ENCODE measurements at regions not wholly inside any gene's neighbourhood (a gene's known extent, or its start where the extent isn't known, plus 50 kb on each side); places are given as distances from the start of the nearest gene placed in this dataset.
"Not testable (repeated sequence)": the region's sequence is repeated elsewhere in the genome, so short reads cannot be mapped to it uniquely, and the experiment has no call there.

GRCh38 chr3:159047361-159047760 lies 245.5 kb downstream of the MFSD1 start:
- no peak overlapping the region for H3K27ac Mint-ChIP-seq
- no peak overlapping the region for H3K4me3 Mint-ChIP-seq
- H3K27me3 Mint-ChIP-seq, result no peaks in the 10 kb centered on the region
- no peaks in the 10 kb centered on the region for H3K4me1 Mint-ChIP-seq (ENCODE audit: low read depth)
- H3K9me3 Mint-ChIP-seq, result peaks cover 7% of the 10 kb centered on the region
- H3K36me3 Mint-ChIP-seq (ENCODE audit: low read depth), result no peaks in the 10 kb centered on the region

- not testable (repeated sequence) for H3K36me3 Mint-ChIP-seq (ENCODE audit: low read depth); H3K9me3 Mint-ChIP-seq; H3K4me1 Mint-ChIP-seq (ENCODE audit: low read depth); H3K27ac Mint-ChIP-seq; H3K4me3 Mint-ChIP-seq; H3K27me3 Mint-ChIP-seq
Observed at GRCh38 chr3:159052494-159052893, 250.6 kb downstream of the MFSD1 start.

GRCh38 chr3:159057621-159058020 lies 255.8 kb downstream of the MFSD1 start:
- H3K36me3 Mint-ChIP-seq (ENCODE audit: low read depth), result no peaks in the 10 kb centered on the region
- H3K27me3 Mint-ChIP-seq, result no peaks in the 10 kb centered on the region
- no peak overlapping the region for H3K4me3 Mint-ChIP-seq
- no peaks in the 10 kb centered on the region for H3K4me1 Mint-ChIP-seq (ENCODE audit: low read depth)
- peaks cover 7% of the 10 kb centered on the region for H3K9me3 Mint-ChIP-seq
- no peak overlapping the region for H3K27ac Mint-ChIP-seq

GRCh38 chr3:159058859-159059258 lies 257.0 kb downstream of the MFSD1 start:
- Mint-ChIP-seq H3K36me3 (ENCODE audit: low read depth) (no peaks in the 10 kb centered on the region), H3K27me3 (no peaks in the 10 kb centered on the region), H3K9me3 (peaks cover 7% of the 10 kb centered on the region), H3K4me3 (no peak overlapping the region), H3K27ac (no peak overlapping the region), H3K4me1 (ENCODE audit: low read depth) (no peaks in the 10 kb centered on the region)

GRCh38 chr3:159059395-159059794 lies 257.5 kb downstream of the MFSD1 start:
- Mint-ChIP-seq H3K36me3 (ENCODE audit: low read depth) (no peaks in the 10 kb centered on the region), H3K27ac (no peak overlapping the region), H3K27me3 (no peaks in the 10 kb centered on the region), H3K4me1 (ENCODE audit: low read depth) (no peaks in the 10 kb centered on the region), H3K4me3 (no peak overlapping the region), H3K9me3 (peaks cover 7% of the 10 kb centered on the region)

- no peaks in the 10 kb centered on the region for H3K4me1 Mint-ChIP-seq (ENCODE audit: low read depth)
- no peak overlapping the region for H3K27ac Mint-ChIP-seq
- no peak overlapping the region for H3K4me3 Mint-ChIP-seq
- H3K9me3 Mint-ChIP-seq, result peaks cover 7% of the 10 kb centered on the region
- no peaks in the 10 kb centered on the region for H3K36me3 Mint-ChIP-seq (ENCODE audit: low read depth)
- no peaks in the 10 kb centered on the region for H3K27me3 Mint-ChIP-seq
Observed at GRCh38 chr3:159062734-159063410, 261.0 kb downstream of the MFSD1 start.

GRCh38 chr3:159069091-159069490 lies 267.2 kb downstream of the MFSD1 start, which contains the start of gene IQCJ:
Gene IQCJ (plus strand): TSS chr3:159069319.
- Mint-ChIP-seq H3K36me3 (ENCODE audit: low read depth) (no peaks in the 10 kb centered on the region), H3K9me3 (no peaks in the 10 kb centered on the region), H3K4me1 (ENCODE audit: low read depth) (no peaks in the 10 kb centered on the region), H3K27ac (no peak within 1 kb of the TSS), H3K4me3 (no peak within 1 kb of the TSS), H3K27me3 (peaks cover 6% of the 10 kb centered on the region)

- no peaks in the 10 kb centered on the region for H3K4me1 Mint-ChIP-seq (ENCODE audit: low read depth)
- H3K27ac Mint-ChIP-seq, result no peak overlapping the region
- H3K9me3 Mint-ChIP-seq, result no peaks in the 10 kb centered on the region
- no peak overlapping the region for H3K4me3 Mint-ChIP-seq
- H3K36me3 Mint-ChIP-seq (ENCODE audit: low read depth), result no peaks in the 10 kb centered on the region
- H3K27me3 Mint-ChIP-seq, result peaks cover 6% of the 10 kb centered on the region
Observed at GRCh38 chr3:159069866-159070425, 268.1 kb downstream of the MFSD1 start.

- no peaks in the 10 kb centered on the region for H3K27me3 Mint-ChIP-seq
- no peaks in the 10 kb centered on the region for H3K9me3 Mint-ChIP-seq
- H3K36me3 Mint-ChIP-seq (ENCODE audit: low read depth), result no peaks in the 10 kb centered on the region
- H3K27ac Mint-ChIP-seq, result no peak overlapping the region
- no peaks in the 10 kb centered on the region for H3K4me1 Mint-ChIP-seq (ENCODE audit: low read depth)
- no peak overlapping the region for H3K4me3 Mint-ChIP-seq
Observed at GRCh38 chr3:159074756-159075701, 273.2 kb downstream of the MFSD1 start.

GRCh38 chr3:159077860-159078259 lies 276.0 kb downstream of the MFSD1 start:
- H3K36me3 Mint-ChIP-seq (ENCODE audit: low read depth), result no peaks in the 10 kb centered on the region
- no peaks in the 10 kb centered on the region for H3K9me3 Mint-ChIP-seq
- no peaks in the 10 kb centered on the region for H3K27me3 Mint-ChIP-seq
- H3K4me3 Mint-ChIP-seq, result no peak overlapping the region
- no peak overlapping the region for H3K27ac Mint-ChIP-seq
- H3K4me1 Mint-ChIP-seq (ENCODE audit: low read depth), result no peaks in the 10 kb centered on the region

- Mint-ChIP-seq H3K9me3 (no peaks in the 10 kb centered on the region), H3K4me3 (no peak overlapping the region), H3K36me3 (ENCODE audit: low read depth) (no peaks in the 10 kb centered on the region), H3K27me3 (no peaks in the 10 kb centered on the region), H3K27ac (no peak overlapping the region), H3K4me1 (ENCODE audit: low read depth) (no peaks in the 10 kb centered on the region)
Observed at GRCh38 chr3:159080256-159080655, 278.4 kb downstream of the MFSD1 start.

- H3K9me3 Mint-ChIP-seq, result no peaks in the 10 kb centered on the region
- no peaks in the 10 kb centered on the region for H3K36me3 Mint-ChIP-seq (ENCODE audit: low read depth)
Observed at GRCh38 chr3:159080821-159081220, 279.0 kb downstream of the MFSD1 start.

GRCh38 chr3:159082519-159082918 lies 280.7 kb downstream of the MFSD1 start:
- Mint-ChIP-seq H3K36me3 (ENCODE audit: low read depth) (no peaks in the 10 kb centered on the region), H3K9me3 (no peaks in the 10 kb centered on the region), H3K4me1 (ENCODE audit: low read depth) (no peaks in the 10 kb centered on the region), H3K4me3 (no peak overlapping the region), H3K27me3 (no peaks in the 10 kb centered on the region), H3K27ac (no peak overlapping the region)

More at GRCh38 chr3:159080821-159081220, 279.0 kb downstream of the MFSD1 start:
- Mint-ChIP-seq H3K27me3 (no peaks in the 10 kb centered on the region), H3K27ac (no peak overlapping the region), H3K4me1 (ENCODE audit: low read depth) (no peaks in the 10 kb centered on the region), H3K4me3 (no peak overlapping the region)

- no peaks in the 10 kb centered on the region for H3K27me3 Mint-ChIP-seq
Observed at GRCh38 chr3:159091936-159092335, 290.1 kb downstream of the MFSD1 start.

GRCh38 chr3:159102001-159102400 lies 300.1 kb downstream of the MFSD1 start:
- Mint-ChIP-seq H3K9me3 (peaks cover 4% of the 10 kb centered on the region), H3K4me3 (no peak overlapping the region), H3K4me1 (ENCODE audit: low read depth) (no peaks in the 10 kb centered on the region), H3K27ac (no peak overlapping the region), H3K27me3 (no peaks in the 10 kb centered on the region), H3K36me3 (ENCODE audit: low read depth) (no peaks in the 10 kb centered on the region)

More at GRCh38 chr3:159091936-159092335, 290.1 kb downstream of the MFSD1 start:
- Mint-ChIP-seq H3K4me3 (no peak overlapping the region), H3K9me3 (no peaks in the 10 kb centered on the region), H3K4me1 (ENCODE audit: low read depth) (no peaks in the 10 kb centered on the region), H3K36me3 (ENCODE audit: low read depth) (no peaks in the 10 kb centered on the region), H3K27ac (no peak overlapping the region)
